GM21390 (cell line): ENCODE measurements at regions not wholly inside any gene's neighbourhood (a gene's known extent, or its start where the extent isn't known, plus 50 kb on each side); places are given as distances from the start of the nearest gene placed in this dataset.

ENCODE experiments used
- ATAC-seq: cut with Tn5 transposase; IDR thresholded peaks from one replicate; pipeline ENCODE4 v1.9.1; 2021; ENCODE audit not compliant: unreplicated experiment

DNA sequence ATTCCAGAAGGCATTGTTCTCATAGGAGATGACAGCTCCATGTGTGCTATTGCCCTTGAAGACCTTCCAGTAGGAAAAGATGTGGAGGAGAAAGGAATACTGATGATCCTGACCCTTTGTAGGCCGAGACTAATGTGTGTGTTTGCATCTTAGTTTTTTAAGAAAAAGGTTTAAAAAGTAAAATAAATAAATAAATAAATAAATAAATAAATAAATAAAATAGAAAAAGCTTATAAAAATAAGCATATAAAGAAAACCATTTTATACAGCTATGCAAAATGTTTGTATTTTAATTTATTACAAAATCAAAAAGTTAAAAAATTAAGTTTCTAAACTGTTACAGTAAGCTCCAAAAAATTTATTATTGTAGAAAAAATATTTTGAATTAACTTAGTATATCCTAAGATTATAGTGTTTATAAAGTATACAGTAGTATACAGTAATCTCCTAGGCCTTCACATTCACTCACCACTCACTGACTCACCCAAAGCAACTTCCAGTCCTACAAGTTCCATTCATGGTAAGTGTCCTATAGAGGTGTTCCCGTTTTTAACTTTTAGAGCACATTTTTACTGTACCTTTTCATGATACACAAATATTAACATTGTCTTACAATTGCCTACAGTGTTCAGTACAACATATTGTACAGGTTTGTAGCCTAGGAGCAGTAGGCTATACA is 435.2 kb upstream of the SEMA3A start:
- ATAC-seq, result no peak

DNA sequence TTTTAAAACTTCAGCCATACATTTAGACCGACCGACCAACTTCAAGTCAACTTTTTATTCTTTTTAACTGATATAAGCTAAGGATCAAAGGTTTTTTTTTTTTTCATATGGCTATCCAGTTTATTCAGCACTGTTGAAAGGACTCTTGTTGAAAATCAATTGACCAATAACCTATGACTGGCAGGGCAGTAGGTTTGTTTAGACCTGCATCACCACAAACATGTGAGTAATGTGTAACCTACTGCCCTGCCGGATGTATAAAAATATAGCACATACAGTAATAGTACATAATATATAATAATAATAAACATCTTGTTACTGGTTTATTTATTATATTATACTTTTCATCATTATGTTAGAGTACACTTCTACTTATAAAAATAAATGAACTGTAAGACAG is 434.6 kb upstream of the SEMA3A start:
- no peak for ATAC-seq

DNA sequence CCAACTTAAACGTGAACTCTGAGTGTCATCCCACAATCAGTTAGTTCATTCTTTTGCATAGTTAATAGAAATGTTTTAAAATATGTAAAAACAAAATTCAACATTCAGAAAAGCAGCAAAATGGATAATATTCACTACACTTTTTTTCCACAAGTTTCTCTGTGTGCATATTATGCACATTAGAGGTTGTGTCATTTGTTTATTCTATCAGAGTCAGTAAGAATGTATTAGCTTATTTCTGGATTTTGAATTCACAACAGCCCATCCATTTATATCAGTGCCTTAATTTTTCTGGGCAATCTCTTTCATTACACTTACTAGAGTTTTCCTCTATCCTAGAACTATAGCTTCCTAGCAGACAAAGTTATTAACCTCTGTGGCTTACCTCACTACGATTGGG is 432.7 kb upstream of the SEMA3A start:
- no peak for ATAC-seq

DNA sequence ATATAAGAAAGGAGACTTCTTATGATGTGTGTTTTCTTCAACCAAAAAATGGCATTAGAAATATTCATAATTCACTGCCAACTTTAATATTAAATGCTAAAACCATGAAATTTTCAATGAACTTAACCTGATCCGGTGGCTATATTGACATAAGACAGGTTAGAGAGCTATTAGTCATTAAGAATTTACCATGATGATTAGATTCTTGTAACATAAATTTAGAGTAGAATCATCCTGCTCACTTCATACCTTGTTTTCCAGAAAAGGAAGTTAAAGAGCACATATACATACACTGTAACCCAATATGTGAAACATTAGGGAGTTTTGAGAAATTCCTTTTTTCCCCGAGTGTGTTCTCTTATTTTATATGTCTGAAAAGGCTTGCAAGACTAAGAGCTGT is 430.3 kb upstream of the SEMA3A start:
- ATAC-seq, result no peak

DNA sequence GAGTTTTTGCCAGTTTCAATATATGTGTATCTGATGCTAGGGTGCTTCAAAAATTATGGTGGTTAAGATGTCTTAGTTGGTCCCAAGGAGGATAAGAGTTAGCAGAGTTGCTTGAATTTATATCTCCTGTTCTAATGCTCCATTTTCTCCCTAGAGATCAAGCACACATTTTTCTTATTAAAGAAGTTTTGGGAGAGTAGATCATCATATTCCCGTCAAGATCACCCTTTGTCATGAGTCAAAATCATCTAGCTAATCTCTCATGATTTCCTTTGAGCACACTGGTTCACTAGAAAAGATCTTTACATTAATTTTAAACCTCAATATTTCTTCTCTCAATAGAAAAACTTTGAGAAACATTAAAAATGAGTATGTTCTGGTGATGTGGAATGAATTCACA is 429.9 kb upstream of the SEMA3A start:
- ATAC-seq, result no peak

DNA sequence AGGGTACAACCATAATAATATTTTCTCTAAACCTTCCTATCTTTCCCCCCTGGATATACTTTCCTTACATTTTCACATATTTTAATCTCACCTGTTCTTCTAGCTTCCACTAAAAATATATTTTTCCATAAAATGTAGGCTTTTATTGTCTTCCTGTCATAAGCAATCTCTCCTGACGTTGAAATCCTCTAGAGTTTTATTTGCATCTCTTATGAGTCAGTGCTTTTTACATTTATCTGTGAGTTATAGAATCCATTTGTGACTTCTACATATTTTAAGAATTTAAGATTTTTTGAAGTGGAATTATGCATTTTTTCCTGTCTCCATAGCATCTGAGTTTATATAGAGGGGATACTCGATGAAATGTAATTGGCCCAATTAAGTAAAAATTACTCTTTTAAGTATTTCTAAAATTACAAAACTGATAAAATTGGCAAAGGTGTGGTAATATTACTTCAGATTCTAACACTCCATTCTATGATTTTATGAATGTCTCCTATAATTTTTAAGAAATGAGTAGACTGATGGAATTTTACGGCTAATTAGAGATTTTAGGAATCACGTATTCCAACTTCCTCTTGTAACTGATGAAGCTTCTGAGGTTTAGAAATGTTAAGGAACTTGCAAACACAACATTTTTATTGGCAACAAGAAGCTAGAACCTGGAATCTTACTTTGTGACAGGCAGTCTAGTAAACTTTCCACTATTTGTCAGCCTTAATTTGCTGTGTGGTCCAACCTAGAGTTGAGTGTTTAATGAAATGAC is 422.9 kb upstream of the SEMA3A start:
- no peak for ATAC-seq

DNA sequence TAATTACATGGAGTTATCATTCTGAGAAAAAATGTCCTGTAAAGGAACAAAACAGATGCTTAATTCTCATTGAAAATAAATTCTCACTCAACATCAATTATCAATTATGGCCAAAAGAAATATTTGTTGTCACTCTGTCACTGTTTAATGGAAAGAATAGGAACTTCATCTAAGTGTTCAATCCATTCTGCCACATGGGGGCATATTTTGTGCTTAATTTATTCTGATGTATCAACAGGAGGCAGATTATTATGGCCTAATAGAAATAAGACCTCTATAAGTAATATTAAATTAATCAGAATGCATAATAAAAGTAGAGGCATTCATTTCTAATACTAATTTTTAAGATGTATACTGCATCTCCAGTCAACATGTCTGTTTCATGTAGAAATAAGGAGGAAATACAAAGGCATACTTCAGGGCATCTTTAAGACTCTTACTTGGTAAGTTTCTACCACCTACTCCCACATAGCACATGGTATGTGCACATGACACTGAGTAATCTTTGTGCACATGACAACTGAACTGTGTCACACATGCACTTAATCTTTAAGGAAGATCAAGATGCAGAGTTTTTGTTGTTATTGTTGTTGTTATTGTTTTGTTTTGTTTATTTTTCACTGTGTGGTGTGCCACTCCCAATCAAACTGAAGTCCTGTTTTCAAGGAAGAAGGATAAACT is 420.4 kb upstream of the SEMA3A start:
- no peak for ATAC-seq

DNA sequence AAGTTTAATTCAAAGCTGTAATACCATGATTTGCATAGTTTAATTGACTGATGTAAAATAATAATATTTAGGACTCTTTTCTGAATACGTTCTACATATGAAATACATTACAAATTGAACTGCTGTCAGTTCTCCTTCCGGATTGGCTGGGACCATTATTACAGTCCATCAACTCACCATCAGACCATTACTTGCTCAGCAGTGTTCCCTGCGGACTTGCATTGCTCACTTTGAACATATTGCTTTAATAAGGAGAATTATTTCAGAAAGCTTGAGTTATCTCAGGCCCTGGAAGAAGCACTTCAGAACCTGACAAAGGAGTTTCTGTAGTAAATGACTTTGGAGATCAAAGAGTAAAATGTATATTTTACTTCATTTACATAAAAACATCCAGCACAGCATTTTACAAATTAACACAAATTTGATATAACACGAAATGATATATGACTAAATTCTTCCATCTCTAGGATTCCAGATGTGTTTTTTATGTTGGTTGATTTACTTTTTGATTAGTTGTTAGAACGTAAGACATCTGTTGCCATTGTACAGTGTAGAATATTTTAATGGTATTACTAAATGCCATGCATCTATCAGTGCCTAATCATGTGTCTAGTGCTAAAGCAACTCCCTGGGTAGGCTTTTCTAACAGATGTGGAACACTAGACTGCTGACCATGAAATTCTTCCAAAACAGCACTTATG is 418.5 kb upstream of the SEMA3A start:
- no peak for ATAC-seq

DNA sequence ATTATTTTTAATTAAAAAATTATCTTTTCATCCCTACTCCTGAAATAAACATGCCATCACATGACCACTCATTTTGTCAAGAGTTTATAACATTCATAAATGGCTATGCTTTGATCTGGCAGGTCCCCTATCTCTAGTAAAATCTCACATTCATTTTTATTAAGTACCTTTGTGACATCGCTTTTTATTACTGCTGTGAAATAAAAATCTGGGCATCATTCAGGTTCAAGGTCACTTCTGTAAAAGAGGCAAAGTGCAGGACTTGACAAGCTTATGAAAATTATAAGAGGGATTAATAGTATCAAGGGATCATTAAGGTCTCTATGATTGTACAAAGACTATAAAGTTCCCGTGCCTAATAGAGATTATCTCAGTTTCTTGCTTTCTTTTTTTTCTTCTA is 416.8 kb upstream of the SEMA3A start:
- ATAC-seq, result no peak

DNA sequence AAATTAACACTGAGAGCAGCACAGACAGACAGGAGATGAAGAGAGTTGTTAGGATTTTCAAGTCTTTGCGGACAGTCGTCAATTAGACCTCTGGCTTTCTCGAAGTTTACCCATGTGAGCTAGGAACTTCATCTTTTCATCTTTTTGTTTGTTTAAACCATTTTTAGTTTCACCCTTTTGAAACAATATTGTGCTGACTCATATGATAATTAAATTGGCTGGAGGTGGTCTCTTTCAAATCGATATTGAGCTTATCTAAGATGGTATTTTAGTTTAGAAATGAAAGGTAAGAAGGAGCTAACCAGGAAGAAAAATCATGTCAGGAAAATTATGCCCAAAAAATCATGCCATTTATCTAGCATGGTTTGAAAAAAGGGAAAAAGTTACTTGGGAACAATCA is 415.8 kb upstream of the SEMA3A start:
- no peak for ATAC-seq

DNA sequence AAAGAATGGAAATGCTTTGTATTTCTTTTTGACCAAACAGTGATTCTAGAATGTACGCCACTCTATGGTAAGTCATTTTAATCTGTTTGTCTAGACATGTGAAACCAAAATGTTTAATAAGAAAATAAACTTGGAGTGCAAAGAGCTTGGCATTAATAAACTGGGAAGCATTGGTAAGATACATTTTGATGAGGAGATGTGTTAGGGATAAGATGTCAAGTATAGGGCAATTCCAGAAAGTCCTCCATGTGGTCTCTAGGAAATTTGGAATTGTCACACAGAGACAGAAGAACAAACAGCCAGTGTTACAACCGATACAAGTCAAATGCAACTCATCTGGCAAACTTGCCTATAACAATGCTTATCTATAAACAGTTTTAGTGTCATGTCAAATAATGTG is 410.7 kb upstream of the SEMA3A start:
- ATAC-seq, result no peak

DNA sequence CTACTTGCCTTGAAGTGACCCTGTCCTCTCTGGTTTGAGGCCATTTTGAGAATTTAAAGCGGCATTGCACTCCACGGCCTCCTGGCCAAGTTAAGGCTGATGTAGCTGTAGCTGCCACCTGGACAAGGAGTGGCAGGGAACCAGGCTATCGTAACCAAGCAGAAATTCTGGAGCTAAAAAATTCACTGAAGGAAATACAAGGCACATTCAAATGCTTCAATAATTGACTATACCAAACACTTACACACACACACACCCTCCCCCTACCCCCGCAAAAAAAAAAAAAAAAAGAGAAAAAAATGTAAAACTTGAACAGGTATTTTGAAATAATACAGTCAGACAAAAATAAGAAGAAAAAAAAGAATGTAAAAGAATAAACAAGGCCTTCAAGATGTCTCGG is 409.0 kb upstream of the SEMA3A start:
- no peak for ATAC-seq

DNA sequence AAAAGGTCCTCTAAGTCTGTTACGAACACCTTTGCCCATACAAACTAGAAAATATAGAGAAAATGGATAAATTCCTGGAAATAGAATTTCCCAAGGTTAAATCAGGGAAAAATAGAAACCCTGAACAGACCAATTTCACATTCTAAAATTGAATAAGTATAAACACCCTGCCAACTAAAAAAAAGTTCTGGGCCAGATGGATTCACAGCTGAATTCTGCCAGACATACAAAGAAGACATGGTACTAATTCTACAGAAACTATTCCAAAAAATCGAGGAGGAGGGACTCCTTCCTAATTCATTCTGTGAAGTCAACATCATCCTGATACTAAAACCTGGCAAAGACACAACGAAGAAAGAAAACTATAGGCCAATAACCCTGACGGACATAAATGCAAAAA is 400.4 kb upstream of the SEMA3A start:
- no peak for ATAC-seq

DNA sequence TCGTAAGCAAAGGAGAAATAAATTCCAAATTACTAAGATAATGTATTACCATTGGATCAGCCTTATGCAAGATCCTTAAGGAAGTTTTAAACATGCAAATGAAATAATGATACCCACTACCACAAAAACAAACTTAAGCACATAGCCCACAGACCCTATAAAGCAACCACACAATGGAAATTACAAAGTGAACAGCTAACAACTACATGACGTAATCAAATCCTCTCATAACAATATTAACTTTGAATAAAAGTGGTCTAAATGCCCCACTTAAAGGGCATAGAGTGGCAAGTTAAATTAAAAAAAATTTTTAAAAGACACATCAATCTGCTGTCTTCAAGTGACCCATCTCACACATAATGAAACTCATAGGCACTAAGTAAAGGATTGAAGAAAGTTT is 397.3 kb upstream of the SEMA3A start:
- ATAC-seq, result no peak

DNA sequence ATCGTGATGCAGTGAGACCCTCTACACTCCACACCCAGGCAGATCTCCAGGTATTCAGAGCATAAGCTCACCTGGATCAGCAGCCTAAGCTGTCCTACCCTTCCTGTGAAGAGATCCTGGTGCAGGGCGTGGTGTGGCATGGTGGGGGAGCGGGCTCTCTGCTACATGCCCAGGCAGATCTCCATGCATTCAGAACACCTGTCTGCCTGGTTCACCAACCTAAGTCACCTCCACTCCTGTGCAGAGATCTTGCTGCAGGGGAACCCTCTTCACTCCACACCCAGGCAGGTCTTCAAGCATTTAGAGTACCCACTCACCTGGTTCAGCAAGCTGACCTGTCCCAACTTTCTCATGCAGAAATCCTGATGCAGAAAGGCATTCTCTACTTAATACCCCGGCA is 394.4 kb upstream of the SEMA3A start:
- ATAC-seq, result no peak

DNA sequence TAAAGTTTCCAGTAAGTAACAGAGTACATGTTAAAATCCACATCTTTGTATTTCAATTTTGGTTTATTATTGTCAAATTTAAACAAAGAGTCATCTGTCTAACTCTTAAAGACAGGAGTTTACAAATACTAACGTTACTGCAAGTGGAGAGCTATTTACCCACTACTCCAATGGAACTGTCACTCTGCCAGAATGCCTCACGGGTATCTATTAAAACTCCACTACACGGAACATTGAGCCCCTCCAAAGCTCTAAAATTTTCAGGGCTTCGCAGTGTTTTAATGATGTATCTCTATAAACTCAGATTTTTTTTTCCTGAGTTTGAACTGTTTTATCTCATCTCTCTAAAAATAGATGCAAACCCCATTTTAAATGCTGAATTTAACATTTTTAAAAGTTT is 388.7 kb upstream of the SEMA3A start:
- no peak for ATAC-seq

DNA sequence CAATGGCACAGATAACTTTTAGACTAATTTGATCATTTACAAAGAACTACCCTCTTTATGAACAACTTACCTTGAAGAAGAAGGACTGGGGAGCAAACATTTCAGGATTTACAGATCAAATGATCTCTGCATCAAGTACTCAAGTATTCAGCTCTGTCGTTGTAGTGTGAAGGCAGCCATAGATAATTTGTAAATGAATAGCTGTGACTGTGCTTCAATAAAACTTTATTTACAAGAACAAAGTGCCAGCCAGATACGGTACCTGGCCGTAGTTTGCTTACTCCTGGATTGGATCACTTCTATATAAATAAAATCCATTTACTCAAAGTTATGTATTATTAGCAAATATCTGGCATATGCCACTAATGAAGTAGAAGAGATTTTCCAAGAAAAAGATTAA is 388.2 kb upstream of the SEMA3A start:
- ATAC-seq, result no peak

DNA sequence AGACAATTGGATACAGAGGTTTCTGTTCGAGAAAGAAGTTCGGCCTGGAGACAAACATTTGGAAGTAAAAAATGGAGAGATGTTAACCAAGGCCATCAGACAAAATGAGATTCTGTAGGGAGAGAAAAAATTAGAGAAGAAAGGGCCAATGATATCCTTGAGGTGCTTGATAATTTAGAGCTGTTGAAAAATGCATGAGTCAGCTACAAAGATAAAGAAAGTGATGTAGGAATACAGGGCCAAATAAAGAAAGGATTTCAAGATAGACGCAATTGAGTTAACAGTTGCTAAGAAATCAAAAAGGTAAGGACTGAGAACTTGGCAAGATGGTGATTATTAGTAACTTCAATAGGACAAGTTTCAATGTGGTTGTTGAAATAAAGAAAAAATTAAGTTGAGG is 384.2 kb upstream of the SEMA3A start:
- no peak for ATAC-seq

DNA sequence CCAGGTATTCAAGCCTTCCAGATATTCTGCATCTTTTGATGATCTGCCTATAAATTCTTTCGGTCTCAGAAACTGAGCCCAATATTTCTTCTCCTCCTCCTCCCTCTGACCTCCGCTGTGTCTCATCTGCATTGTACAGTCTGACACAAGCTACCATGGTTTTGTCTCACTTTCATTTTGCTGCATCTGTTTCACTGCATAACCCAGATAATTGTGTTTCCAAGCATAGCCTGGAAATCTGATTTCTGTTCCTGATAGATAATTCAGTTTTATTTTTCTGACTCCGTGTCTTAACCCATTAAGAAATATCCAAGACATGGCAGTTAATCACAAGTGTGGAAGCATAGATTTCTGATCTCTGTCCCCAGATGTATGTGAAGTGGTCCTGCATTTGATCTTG is 374.2 kb upstream of the SEMA3A start:
- no peak for ATAC-seq

DNA sequence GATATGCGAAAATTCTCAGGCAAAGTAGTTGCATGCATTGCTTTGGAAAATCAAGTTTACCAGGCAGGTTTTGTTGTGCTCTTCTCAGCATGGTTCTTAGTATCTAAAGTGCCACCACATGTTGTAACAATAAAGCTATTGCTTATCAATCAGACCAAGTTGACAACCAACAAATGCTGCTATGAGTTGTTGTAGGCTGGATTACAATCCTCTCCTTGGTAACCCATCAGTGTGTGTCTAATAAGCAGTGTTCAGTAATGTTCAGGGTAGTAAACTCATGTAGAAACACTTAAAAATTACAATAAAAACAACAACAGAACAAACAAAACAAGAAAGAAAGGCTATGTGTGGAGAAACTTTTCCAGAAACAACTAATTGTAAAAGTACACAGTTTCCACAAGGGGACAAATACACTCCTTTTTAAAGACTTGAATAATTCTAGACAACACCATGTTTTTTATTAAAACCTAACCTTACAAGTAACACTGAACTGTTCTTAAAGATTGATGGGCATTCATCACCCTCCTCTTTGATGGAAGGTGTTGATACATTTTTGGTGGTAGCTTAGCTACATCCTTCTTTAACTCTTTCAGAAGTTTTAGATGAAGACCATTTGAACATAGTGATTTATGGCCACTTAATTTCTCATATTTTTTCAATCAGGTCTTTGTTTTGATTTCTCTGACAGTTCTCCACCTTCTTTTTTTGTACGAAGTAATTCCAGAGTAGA is 370.9 kb upstream of the SEMA3A start:
- no peak for ATAC-seq

DNA sequence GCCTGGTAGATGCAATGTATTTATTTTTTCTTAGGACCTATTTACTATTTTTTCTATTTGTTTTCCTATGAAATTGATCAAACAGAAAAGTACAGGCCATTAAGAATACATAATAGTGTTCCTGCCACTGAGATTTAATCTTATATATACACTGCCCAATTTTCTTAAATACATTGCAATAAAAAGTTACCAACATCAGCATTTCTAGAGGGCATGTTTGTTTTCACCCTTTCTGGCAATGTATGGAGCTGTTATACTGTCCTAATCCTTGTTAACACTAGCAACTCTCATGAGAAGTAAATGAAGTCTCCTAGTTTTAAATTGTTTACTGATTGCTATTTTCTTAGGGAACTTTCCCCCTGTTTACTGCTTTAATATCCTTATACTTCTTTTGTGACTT is 359.1 kb upstream of the SEMA3A start:
- no peak for ATAC-seq
